GM21717 (cell line): ENCODE measurements at regions not wholly inside any gene's neighbourhood (a gene's known extent, or its start where the extent isn't known, plus 50 kb on each side); places are given as distances from the start of the nearest gene placed in this dataset.
"Not testable (repeated sequence)": the region's sequence is repeated elsewhere in the genome, so short reads cannot be mapped to it uniquely, and the experiment has no call there.

Source experiments
- ATAC-seq: cut with Tn5 transposase; IDR thresholded peaks from one replicate; pipeline ENCODE4 v1.9.1; 2021; ENCODE audit warnings: mild to moderate bottlenecking, moderate library complexity; ENCODE audit not compliant: unreplicated experiment

- ATAC-seq, result no peak
Measured at GRCh38 chr5:109630093-109630492, 59.6 kb upstream of the MAN2A1 start.

- ATAC-seq, result no peak
Measured at GRCh38 chr5:109628591-109628990, 61.1 kb upstream of the MAN2A1 start.

- not testable (repeated sequence) for ATAC-seq
Measured at GRCh38 chr5:109621266-109621665, 68.5 kb upstream of the MAN2A1 start.

GRCh38 chr5:109620651-109621050, 69.1 kb upstream of the MAN2A1 start:
- ATAC-seq, result no peak

- ATAC-seq, result no peak
Measured at GRCh38 chr5:109619606-109620005, 70.1 kb upstream of the MAN2A1 start.

- ATAC-seq, result no peak
Measured at GRCh38 chr5:109619021-109619460, 70.7 kb upstream of the MAN2A1 start.

- no peak for ATAC-seq
Measured at GRCh38 chr5:109614981-109615380, 74.7 kb upstream of the MAN2A1 start.

GRCh38 chr5:109614301-109614700, 75.4 kb upstream of the MAN2A1 start:
- no peak for ATAC-seq

- ATAC-seq, result no peak
Measured at GRCh38 chr5:109612278-109612905, 77.3 kb upstream of the MAN2A1 start.

GRCh38 chr5:109611505-109611904, 78.2 kb upstream of the MAN2A1 start:
- ATAC-seq, result no peak

- ATAC-seq, result no peak
Measured at GRCh38 chr5:109611061-109611460, 78.7 kb upstream of the MAN2A1 start.

GRCh38 chr5:109610581-109610980, 79.1 kb upstream of the MAN2A1 start:
- ATAC-seq, result no peak

- ATAC-seq, result no peak
Measured at GRCh38 chr5:109605207-109605730, 84.5 kb upstream of the MAN2A1 start.

GRCh38 chr5:109604758-109605157, 85.0 kb upstream of the MAN2A1 start:
- ATAC-seq, result no peak

- no peak for ATAC-seq
Measured at GRCh38 chr5:109601736-109602135, 88.0 kb upstream of the MAN2A1 start.

GRCh38 chr5:109597893-109598292, 91.8 kb upstream of the MAN2A1 start:
- ATAC-seq, result no peak

- ATAC-seq, result no peak
Measured at GRCh38 chr5:109594217-109594616, 95.5 kb upstream of the MAN2A1 start.

GRCh38 chr5:109590799-109591198, 98.9 kb upstream of the MAN2A1 start:
- no peak for ATAC-seq

GRCh38 chr5:109589986-109590385, 99.7 kb upstream of the MAN2A1 start:
- no peak for ATAC-seq

- ATAC-seq, result no peak
Measured at GRCh38 chr5:109589239-109589638, 100.5 kb upstream of the MAN2A1 start.

- no peak for ATAC-seq
Measured at GRCh38 chr5:109588281-109589035, 101.3 kb upstream of the MAN2A1 start.

GRCh38 chr5:109584986-109585599, 104.6 kb upstream of the MAN2A1 start:
- no peak for ATAC-seq
